SH-SY5Y (cell line): ENCODE measurements at regions not wholly inside any gene's neighbourhood (a gene's known extent, or its start where the extent isn't known, plus 50 kb on each side); places are given as distances from the start of the nearest gene placed in this dataset.

Source experiments
- GATA2 ChIP-seq: IDR thresholded peaks from 2 replicates; pipeline ENCODE4 v1.6.1; 2011; ENCODE audit warnings: mild to moderate bottlenecking, low read depth, low read length
- GATA3 ChIP-seq: IDR thresholded peaks from 2 replicates; pipeline ENCODE4 v1.6.1; 2011; ENCODE audit warnings: low read depth, mild to moderate bottlenecking, low read length, moderate library complexity

DNA sequence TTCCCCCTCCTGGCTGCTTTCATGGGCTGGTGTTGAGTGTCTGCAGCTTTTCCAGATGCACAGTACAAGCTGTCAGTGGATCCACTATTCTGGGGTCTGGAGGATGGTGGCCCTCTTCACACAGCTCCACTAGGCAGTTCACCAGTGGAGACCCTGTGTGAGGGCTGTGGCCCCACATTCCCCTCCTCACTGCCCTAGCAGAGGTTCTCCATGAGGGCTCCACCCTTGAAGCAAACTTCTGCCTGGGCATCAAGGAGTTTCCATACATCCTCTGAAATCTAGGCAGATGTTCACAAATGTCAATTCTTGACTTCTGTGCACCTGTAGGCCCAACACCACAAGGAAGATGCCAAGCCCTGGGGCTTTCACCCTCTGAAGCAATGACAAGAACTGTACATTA lies 1386.2 kb upstream of the ACVR2A start:
- TF ChIP-seq GATA3: no peak
- TF ChIP-seq GATA2: no peak
